Peyer's patch (tissue), 4 donors: ENCODE measurements at regions not wholly inside any gene's neighbourhood (a gene's known extent, or its start where the extent isn't known, plus 50 kb on each side); places are given as distances from the start of the nearest gene placed in this dataset.

ENCODE experiments used
- CTCF ChIP-seq, 6 experiments: fragments of 450-650 bp in 4 of 6; fragments of 200-600 bp in 2 of 6; sonication (generic) in 1 of 6; IDR thresholded peaks; one replicate each; pipeline ENCODE4 v1.5.1; 2017 to 2019; ENCODE audit warnings: antibody characterized with exemption in 6 of 6, mild to moderate bottlenecking in 3 of 6, moderate library complexity in 1 of 6
- POLR2A ChIP-seq, 2 donors: fragments of 450-650 bp; IDR thresholded peaks; one replicate each; pipeline ENCODE4 v1.5.1; 2017; ENCODE audit warnings: antibody characterized with exemption in 2 of 2, mild to moderate bottlenecking in 2 of 2, moderate library complexity in 2 of 2

DNA sequence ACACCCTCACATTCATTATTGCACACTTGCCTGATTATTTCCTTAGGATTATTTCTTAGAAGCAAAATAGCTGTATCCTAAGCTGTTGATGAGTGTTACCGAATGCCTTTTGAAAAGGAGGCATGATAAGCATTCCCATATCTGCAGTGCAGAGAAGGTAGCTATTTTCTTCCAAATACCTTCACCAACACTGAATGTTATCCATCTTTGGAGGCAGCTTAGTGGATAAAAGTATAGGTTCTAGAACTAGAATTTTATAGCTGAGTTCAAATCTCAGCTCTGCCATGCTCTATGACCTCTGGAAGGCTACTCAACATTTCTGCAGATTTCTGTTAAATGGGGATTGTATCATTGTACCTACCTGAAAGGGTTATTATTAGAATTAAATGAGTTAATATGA, 185.0 kb upstream of the CCDC150 start:
- TF ChIP-seq CTCF (IDR thresholded peaks at IDR 0.05), result no peak
- no peak for TF ChIP-seq POLR2A (IDR thresholded peaks at IDR 0.05)
